ENCODE measurements at regions not wholly inside any gene's neighbourhood (a gene's known extent, or its start where the extent isn't known, plus 50 kb on each side); places are given as distances from the start of the nearest gene placed in this dataset.

DNA sequence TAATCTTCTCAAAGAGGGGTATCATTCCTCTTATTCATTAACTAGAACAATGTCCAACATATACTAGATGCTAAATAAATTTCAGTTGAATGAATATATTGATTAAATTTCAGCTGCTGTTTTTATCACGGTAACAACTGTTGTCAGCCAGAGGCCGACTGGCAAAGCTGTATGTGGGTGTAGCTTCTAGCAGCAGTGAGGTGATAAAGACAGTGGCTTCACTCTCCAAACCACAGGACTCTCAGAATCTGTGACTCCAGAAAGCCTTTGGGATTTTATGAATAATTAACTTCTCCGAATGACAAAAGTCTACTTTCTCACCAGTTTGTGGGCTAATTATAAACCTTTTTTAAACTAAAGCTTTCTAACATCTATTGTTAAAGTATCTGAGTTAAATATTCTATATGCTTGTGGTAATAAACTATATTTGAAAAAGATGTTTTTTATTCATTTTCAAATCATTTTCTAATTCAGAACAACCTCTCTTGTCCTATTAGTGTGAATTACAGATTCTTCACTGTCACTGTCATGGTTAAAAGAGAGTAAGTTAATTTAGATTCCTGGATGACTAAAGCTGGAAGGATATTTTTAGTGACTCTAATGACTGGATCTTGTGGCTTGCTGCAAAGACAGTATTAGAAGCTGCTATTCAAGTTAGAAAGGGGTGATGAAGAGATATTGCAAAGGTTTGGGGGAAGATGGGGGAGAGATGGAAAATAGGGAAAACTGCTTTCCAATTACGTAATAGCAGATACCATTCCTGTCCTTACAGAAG is 796.4 kb upstream of the ARPP21 start:
- TF ChIP-seq EP300 (IDR thresholded peaks at IDR 0.05) = no peak
- TF ChIP-seq, protein P1, sequence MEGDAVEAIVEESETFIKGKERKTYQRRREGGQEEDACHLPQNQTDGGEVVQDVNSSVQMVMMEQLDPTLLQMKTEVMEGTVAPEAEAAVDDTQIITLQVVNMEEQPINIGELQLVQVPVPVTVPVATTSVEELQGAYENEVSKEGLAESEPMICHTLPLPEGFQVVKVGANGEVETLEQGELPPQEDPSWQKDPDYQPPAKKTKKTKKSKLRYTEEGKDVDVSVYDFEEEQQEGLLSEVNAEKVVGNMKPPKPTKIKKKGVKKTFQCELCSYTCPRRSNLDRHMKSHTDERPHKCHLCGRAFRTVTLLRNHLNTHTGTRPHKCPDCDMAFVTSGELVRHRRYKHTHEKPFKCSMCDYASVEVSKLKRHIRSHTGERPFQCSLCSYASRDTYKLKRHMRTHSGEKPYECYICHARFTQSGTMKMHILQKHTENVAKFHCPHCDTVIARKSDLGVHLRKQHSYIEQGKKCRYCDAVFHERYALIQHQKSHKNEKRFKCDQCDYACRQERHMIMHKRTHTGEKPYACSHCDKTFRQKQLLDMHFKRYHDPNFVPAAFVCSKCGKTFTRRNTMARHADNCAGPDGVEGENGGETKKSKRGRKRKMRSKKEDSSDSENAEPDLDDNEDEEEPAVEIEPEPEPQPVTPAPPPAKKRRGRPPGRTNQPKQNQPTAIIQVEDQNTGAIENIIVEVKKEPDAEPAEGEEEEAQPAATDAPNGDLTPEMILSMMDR (IDR thresholded peaks at IDR 0.05) = no peak
- H3K36me3 ChIP-seq = no peaks in the 10 kb centered on the region
- WGBS, 2 donors = 48 to 59% methylated on average over 4 of the region's 4 CpGs

DNA sequence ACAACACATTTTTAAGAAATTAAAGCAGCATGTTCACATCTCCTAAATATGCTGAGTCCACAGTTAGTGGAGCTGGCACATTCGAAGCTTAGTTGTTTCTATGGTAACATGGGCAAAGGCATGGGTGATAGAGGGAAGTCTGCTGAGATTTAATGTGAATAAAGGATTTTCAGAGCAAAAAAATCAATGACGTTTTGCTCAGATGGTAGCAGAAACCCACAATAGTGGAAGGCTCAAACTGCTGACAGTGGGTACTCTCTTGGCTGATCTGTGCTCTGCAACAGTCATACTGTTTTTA is 795.1 kb upstream of the ARPP21 start:
- H3K27me3 ChIP-seq = no peaks in the 10 kb centered on the region
- TF ChIP-seq POLR2A (IDR thresholded peaks at IDR 0.05) (no peak), EP300 (IDR thresholded peaks at IDR 0.05) (no peak)
- TF ChIP-seq, protein P1 (IDR thresholded peaks at IDR 0.05) = no peak
- no peaks in the 10 kb centered on the region for H3K9me3 ChIP-seq
- WGBS, 2 donors = 43 to 56% methylated on average over 2 of the region's 2 CpGs
- no peak overlapping the region for H3K4me3 ChIP-seq
- H3K36me3 ChIP-seq = no peaks in the 10 kb centered on the region
- no peaks in the 10 kb centered on the region for H3K4me1 ChIP-seq
- no peak for DNase-seq (ENCODE audit: low spot score in 2 of 2)
- H3K27ac ChIP-seq = no peak overlapping the region

More for the DNA sequence above, 796.4 kb upstream of the ARPP21 start:
- Histone ChIP-seq H3K4me1 (no peaks in the 10 kb centered on the region), H3K27ac (no peak overlapping the region), H3K27me3 (no peaks in the 10 kb centered on the region), H3K4me3 (no peak overlapping the region), H3K9me3 (no peaks in the 10 kb centered on the region)
- DNase-seq (ENCODE audit: low spot score in 2 of 2) = no peak

DNA sequence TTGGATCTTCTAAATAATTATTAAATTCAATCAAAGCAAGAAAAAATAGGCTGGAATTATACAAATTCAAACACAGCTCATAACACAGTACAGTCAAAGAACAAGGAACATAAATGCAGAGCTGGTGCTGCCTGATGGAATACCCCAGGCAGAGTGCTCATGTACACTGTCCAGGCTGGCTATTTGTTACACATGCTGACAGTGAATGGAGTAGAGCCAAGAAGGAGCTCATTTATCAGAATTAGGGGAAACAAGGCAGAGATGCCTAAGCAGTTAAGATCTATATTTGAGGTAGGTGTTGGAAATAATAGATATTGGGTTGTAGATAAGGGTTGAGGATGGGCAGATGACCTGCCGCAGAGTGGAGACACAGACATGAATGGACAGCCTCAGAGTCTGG is 788.2 kb upstream of the ARPP21 start:
- no peaks in the 10 kb centered on the region for H3K9me3 ChIP-seq
- no peak for DNase-seq (ENCODE audit: low spot score in 2 of 2)
- H3K4me1 ChIP-seq = no peaks in the 10 kb centered on the region
- TF ChIP-seq EP300 (IDR thresholded peaks at IDR 0.05) (no peak), POLR2A (IDR thresholded peaks at IDR 0.05) (no peak)
- TF ChIP-seq, protein P1 (IDR thresholded peaks at IDR 0.05) = no peak
- H3K27me3 ChIP-seq = no peaks in the 10 kb centered on the region
- no peak overlapping the region for H3K27ac ChIP-seq
- H3K4me3 ChIP-seq = no peak overlapping the region
- WGBS, 2 donors = 92 to 100% methylated on average over 1 of the region's 1 CpG
- H3K36me3 ChIP-seq = no peaks in the 10 kb centered on the region

DNA sequence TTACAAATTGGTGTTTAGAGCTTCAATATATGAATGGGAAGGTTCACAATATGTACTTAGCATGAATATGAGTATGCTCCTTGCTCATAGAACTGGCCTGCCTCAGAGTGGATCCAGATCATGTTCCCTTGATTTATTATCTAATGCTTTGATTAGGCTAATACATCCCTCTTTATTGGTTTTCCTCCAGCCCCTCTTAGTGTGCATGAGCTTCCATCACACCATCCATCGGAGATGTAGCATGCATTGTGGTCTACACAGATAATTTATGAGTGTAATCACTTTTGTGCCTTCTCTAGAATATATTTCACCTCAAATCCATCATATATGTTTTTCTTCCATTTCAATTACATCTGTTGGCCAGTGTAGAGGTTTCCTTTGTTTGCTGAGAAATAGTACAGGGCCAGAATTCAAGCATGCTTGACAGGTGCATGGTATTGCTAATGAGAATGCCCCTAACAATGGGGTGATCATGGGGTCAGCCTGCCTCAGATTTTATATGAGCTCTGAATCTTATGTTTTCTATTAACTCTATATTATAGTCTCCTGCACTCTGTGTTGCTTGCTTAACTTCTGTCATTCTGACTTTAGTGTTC is 786.4 kb upstream of the ARPP21 start:
- no peak overlapping the region for H3K4me3 ChIP-seq
- no peaks in the 10 kb centered on the region for H3K4me1 ChIP-seq
- no peaks in the 10 kb centered on the region for H3K9me3 ChIP-seq
- TF ChIP-seq, protein P1 (IDR thresholded peaks at IDR 0.05) = no peak
- TF ChIP-seq POLR2A (IDR thresholded peaks at IDR 0.05) = no peak
- no peak for TF ChIP-seq EP300 (IDR thresholded peaks at IDR 0.05)
- no peaks in the 10 kb centered on the region for H3K27me3 ChIP-seq
- 96 to 97% methylated on average over 1 of the region's 1 CpG for WGBS, 2 donors
- H3K27ac ChIP-seq = no peak overlapping the region
- no peak for DNase-seq (ENCODE audit: low spot score in 2 of 2)
- H3K36me3 ChIP-seq = no peaks in the 10 kb centered on the region

DNA sequence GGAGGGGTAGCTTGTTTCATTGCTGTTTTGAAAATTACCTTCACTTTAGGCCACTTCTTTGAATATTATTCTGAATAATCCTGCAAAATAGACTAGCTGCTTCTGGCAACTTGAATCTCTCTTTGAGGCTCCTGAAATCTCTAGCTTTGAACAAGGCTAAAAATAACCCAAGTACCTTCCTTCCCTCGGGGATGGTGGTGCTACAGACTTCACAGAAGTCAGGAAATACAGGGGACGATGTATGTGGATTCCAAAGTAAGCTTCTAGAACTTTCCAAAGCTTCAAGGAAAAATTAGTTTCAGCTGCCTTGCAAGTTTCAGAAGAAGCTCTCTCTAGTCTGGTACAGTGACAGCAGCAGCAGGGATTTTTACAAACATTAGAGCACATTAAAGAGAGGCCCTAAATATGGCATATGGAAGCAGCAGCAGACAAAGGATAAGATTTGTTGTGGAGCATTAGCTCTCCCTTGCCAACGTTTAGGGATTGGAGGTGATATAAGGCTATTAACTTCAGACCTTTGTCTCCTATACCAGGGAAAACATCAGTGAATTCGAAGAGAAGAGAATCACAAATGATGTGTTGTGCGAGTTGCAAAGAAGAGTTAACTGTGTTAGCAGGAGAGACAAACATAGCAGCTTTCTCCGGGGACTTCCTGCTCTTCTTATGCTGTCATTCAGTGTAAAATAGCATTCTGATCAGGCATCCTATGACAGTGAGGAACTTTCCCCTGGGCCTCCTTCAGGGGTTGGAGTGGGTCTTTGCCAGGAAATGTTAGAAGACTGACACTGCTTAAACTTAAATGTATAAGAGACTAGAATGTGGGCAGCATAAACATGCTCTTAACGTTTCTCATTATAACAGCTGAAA is 783.0 kb upstream of the ARPP21 start:
- DNase-seq (ENCODE audit: low spot score in 2 of 2) = no peak
- Histone ChIP-seq H3K27me3 (no peaks in the 10 kb centered on the region), H3K27ac (no peak overlapping the region), H3K4me1 (no peaks in the 10 kb centered on the region), H3K4me3 (no peak overlapping the region), H3K36me3 (no peaks in the 10 kb centered on the region), H3K9me3 (no peaks in the 10 kb centered on the region)
- TF ChIP-seq POLR2A (IDR thresholded peaks at IDR 0.05) = no peak
- TF ChIP-seq EP300 (IDR thresholded peaks at IDR 0.05) = no peak
- TF ChIP-seq, protein P1 (IDR thresholded peaks at IDR 0.05) = no peak
- 20 to 27% methylated on average over 7 of the region's 7 CpGs for WGBS, 2 donors

Measured in tibial nerve (tissue), 4 donors.